Activated naive CD4-positive, alpha-beta T cell treated with anti-CD3 and anti-CD28 coated beads for 36 hours (primary cell): ENCODE measurements at regions not wholly inside any gene's neighbourhood (a gene's known extent, or its start where the extent isn't known, plus 50 kb on each side); places are given as distances from the start of the nearest gene placed in this dataset.
"Not testable (repeated sequence)": the region's sequence is repeated elsewhere in the genome, so short reads cannot be mapped to it uniquely, and the experiment has no call there.

Source experiments
- CTCF ChIA-PET: fragments of 350-600 bp; sonication (Branson Sonifier 250); formaldehyde crosslinking; loops from one replicate; lab custom pipeline; 2021; ENCODE audit warnings: antibody characterized with exemption; lab: Charles Lee
- DNase-seq: peaks from one replicate; pipeline ENCODE4 v3.0.0-alpha.2; 2020
- H3K27ac Mint-ChIP-seq: one replicate; pipeline ENCODE4 v1.8.0; 2021; ENCODE audit warnings: mild to moderate bottlenecking, mixed read lengths
- H3K27me3 Mint-ChIP-seq: one replicate; pipeline ENCODE4 v1.8.0; 2021; ENCODE audit warnings: low read depth, mixed read lengths
- H3K36me3 Mint-ChIP-seq: one replicate; pipeline ENCODE4 v1.8.0; 2021; ENCODE audit warnings: low read depth, mixed read lengths
- H3K4me1 Mint-ChIP-seq: one replicate; pipeline ENCODE4 v1.8.0; 2021; ENCODE audit warnings: low read depth, mixed read lengths
- H3K4me3 Mint-ChIP-seq: one replicate; pipeline ENCODE4 v1.8.0; 2021; ENCODE audit warnings: mild to moderate bottlenecking, moderate library complexity, mixed read lengths
- H3K9me3 Mint-ChIP-seq: one replicate; pipeline ENCODE4 v1.8.0; 2021; ENCODE audit warnings: mixed read lengths
- intact Hi-C: fragments of 100-400 bp; cut with micrococcal nuclease; formaldehyde crosslinking; loops from one replicate; pipeline ENCODE4 v1.15.1; 2023

DNA sequence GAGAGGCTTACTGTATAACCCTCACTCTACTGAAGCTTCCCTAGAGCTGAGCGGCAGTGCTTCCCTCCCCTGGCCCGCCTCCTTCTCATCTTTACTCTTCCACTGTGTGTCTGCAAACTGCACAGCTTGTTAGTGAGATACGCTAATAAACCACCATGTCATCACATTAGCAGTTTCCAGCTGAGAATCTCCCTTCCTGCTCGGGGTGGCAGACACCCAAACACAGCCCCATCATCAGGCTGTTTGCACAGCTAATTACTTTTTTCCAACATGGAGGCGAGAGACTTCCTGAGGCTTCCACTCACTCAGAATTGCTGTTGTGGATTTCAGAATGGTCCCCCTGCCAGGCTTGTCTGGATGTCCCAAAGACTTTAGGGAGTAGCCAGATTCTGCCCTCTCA lies 444.9 kb upstream of the SULF2 start:
- intact Hi-C loops = no loop called here
- DNase-seq = no peak
- no peak overlapping the region for H3K27ac Mint-ChIP-seq
- no peak overlapping the region for H3K4me3 Mint-ChIP-seq
- CTCF ChIA-PET = no interaction called here
- H3K27me3 Mint-ChIP-seq = no peaks in the 10 kb centered on the region
- no peaks in the 10 kb centered on the region for H3K36me3 Mint-ChIP-seq
- H3K9me3 Mint-ChIP-seq = peaks cover 19% of the 10 kb centered on the region
- no peaks in the 10 kb centered on the region for H3K4me1 Mint-ChIP-seq

DNA sequence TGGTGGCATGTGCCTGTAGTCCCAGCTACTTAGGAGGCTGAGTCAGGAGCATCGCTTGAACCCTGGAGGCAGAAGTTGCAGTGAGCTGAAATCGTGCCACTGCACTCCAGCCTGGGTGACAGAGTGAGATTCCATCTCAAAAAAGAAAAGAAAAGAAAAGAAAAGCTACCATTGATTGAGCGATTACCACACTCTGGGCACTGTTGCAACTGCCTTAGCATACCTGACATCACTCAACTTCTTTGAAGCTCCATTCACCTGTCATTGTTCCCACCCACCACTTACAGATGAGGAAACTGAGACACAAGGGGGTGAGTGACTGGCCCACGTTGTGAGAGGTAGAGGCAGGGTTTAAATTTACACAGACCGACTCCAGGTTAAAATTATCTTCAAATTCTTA lies 442.1 kb upstream of the SULF2 start:
- CTCF ChIA-PET = interaction anchor here (0.6 to 0.7 kb wide), 3 partner anchors 12 to 550 kb away, joined by 3 to 4 read pairs (median 3); no protein-coding TSS in a partner anchor
- DNase-seq = no peak
- Mint-ChIP-seq H3K36me3 (no peaks in the 10 kb centered on the region), H3K4me1 (no peaks in the 10 kb centered on the region), H3K4me3 (no peak overlapping the region), H3K9me3 (peaks cover 14% of the 10 kb centered on the region), H3K27ac (no peak overlapping the region), H3K27me3 (no peaks in the 10 kb centered on the region)
- intact Hi-C loops = no loop called here

DNA sequence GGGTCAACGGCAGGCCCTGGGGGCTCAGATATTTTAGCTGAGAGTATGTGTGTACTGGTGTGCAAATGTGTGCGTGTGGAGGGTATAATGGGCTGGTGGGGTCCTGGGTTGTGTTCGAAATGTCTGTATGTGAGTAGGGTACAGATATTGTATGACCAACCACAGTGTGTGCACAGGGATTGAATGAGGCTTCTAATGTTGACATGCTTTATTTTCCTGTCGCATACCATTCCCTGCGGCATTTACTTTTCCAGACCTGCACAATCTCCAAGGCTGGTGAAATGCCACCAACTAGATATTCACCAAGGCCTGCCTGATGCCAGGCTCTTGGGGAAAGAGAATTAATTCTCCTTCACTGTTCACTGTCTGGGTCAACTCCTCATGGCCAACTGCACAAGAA lies 441.4 kb upstream of the SULF2 start:
- intact Hi-C loops = no loop called here
- Mint-ChIP-seq H3K4me3 (no peak overlapping the region), H3K4me1 (no peaks in the 10 kb centered on the region), H3K9me3 (peaks cover 9% of the 10 kb centered on the region), H3K27me3 (peaks cover 1% of the 10 kb centered on the region), H3K36me3 (no peaks in the 10 kb centered on the region), H3K27ac (no peak overlapping the region)
- CTCF ChIA-PET = interaction anchor here (0.6 kb wide), 1 partner anchor 11 kb away, joined by 3 read pairs; no protein-coding TSS in a partner anchor
- DNase-seq = no peak

DNA sequence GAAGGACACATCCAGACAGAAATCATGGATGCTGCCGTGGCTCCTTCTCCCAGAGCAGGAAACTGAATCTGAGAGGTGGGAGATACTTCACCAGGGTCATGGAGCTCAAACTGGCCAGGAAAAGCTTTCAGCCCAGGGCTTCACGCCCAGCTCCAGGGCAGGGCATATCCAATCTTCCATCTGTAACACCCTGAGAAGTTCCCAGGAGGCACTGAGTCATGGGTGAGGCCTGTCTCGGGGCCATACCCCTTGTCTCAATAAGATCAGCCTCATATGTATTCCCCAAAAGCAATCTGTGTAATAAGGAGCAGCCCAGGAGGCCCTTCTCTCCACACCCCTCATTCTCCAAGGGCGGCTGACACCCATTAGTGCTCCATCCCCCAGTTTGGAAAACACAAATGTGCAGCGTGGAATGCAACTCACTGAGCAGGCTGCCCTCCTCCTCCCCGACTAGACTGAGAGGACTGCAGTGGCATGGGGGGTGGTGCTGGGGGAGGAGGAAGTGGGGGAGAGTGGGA lies 439.3 kb upstream of the SULF2 start:
- Mint-ChIP-seq H3K4me1 (no peaks in the 10 kb centered on the region), H3K27ac (no peak overlapping the region), H3K9me3 (no peaks in the 10 kb centered on the region), H3K36me3 (no peaks in the 10 kb centered on the region), H3K4me3 (no peak overlapping the region), H3K27me3 (peaks cover 2% of the 10 kb centered on the region)
- intact Hi-C loops = no loop called here
- DNase-seq = no peak
- CTCF ChIA-PET = no interaction called here

DNA sequence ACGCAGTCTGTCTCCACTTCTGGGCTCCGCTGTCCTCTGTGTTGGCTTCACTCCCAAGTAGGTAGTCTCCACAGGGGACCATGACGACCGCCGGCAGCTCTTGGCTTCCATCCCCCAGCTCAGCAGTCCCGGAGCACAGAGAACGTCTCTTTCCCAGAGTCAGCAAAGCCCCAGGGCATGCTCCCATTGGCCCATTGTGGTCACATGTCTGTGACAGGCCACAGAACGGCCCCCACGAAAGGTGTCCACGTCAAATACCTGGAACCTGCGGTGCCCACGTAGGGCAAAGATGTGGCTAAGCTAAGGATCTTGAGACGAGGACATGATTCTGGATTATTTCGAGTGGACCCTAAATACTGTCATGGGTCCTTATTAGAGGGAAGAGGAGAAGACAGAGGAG lies 438.4 kb upstream of the SULF2 start:
- no peak overlapping the region for H3K27ac Mint-ChIP-seq
- no peaks in the 10 kb centered on the region for H3K9me3 Mint-ChIP-seq
- intact Hi-C loops = no loop called here
- H3K27me3 Mint-ChIP-seq = peaks cover 2% of the 10 kb centered on the region
- CTCF ChIA-PET = no interaction called here
- H3K36me3 Mint-ChIP-seq = no peaks in the 10 kb centered on the region
- no peak overlapping the region for H3K4me3 Mint-ChIP-seq
- DNase-seq = no peak
- H3K4me1 Mint-ChIP-seq = no peaks in the 10 kb centered on the region

DNA sequence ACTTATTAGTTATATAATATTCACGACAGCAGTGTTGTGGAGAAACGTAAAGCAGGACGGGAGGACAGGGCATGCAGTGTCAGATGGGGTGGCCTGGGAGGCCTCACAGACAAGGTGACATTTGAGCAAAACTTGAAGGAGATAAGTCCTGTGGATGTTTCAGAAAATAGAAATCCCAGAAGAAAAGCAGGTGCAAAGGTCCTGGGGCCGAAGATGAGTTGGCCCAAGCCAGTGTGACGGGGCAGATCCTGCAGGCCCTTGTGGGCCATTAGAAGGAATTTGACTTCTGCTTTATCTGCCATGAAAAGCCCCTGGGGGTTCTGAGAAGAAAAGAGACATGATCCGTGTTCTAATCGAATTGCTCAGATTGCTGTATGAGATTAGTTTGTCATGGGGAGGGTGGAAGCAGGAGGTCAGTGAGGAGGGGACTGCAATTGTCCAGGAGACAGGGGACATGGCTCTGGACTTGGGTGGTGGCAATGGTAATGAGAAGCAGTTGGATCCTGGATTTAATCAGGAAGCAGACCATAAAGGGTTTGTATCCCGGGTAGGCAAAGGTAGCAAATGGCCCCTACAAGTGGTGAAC lies 437.4 kb upstream of the SULF2 start:
- H3K4me1 Mint-ChIP-seq = no peaks in the 10 kb centered on the region
- CTCF ChIA-PET = no interaction called here

DNA sequence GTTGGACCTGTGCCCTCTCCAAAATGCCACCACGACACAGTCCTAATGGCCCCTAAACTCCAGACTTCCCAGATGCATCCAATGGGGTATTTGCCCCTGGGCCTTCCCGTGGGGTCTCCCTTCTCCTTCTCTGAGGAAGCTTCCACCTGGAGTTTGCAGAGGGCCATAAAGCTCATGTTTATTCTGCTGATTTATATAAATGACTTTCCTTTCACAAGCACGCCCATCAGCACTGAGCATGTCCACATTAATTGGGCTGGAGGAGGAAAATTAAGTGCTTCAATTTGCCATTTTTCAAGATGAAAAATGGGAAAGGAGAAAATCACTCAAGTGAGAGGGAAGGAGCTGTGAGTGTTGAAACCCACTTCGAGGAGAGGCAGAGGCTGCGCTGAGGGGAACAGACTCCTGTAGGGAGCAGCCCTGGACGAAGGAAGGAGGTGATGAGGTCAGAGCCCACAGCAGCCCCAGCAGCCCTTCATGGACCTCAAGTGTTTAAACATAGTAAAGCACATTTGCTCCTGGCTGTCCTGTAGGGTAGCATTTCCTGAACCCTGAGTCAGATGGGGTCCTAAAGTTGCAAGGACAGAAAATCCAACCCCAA lies 434.9 kb upstream of the SULF2 start:
- CTCF ChIA-PET = no interaction called here
- H3K27ac Mint-ChIP-seq = no peak overlapping the region
- no peaks in the 10 kb centered on the region for H3K9me3 Mint-ChIP-seq
- peaks cover 2% of the 10 kb centered on the region for H3K27me3 Mint-ChIP-seq
- no peaks in the 10 kb centered on the region for H3K4me1 Mint-ChIP-seq
- intact Hi-C loops = no loop called here
- H3K36me3 Mint-ChIP-seq = no peaks in the 10 kb centered on the region
- no peak for DNase-seq
- H3K4me3 Mint-ChIP-seq = no peak overlapping the region

More for the DNA sequence above, 437.4 kb upstream of the SULF2 start:
- intact Hi-C loops = no loop called here
- peaks cover 2% of the 10 kb centered on the region for H3K27me3 Mint-ChIP-seq
- no peak for DNase-seq
- no peak overlapping the region for H3K27ac Mint-ChIP-seq
- no peak overlapping the region for H3K4me3 Mint-ChIP-seq
- no peaks in the 10 kb centered on the region for H3K36me3 Mint-ChIP-seq
- no peaks in the 10 kb centered on the region for H3K9me3 Mint-ChIP-seq

DNA sequence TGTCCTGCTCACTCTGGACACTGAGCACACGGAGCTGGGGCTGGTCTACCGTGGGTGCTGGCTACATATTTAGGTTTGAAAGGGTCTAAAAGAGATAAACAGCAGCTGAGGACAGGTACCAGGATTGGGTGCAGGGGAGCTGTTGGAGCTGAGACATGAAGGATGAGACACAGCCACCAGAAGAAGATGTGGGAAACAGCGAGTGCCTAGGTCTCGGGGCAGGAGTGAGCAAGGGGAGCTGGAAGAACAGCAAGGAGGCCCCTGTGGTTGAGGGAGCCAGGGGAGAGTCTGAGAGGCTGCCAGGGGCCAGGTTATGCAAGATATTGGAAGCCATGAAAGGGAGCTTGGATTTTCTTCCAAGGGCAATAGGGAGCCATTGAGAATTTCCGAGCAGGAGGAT lies 434.0 kb upstream of the SULF2 start:
- Mint-ChIP-seq H3K9me3 (no peaks in the 10 kb centered on the region), H3K4me1 (no peaks in the 10 kb centered on the region), H3K36me3 (no peaks in the 10 kb centered on the region), H3K4me3 (no peak overlapping the region), H3K27ac (no peak overlapping the region), H3K27me3 (peaks cover 2% of the 10 kb centered on the region)
- CTCF ChIA-PET = no interaction called here
- intact Hi-C loops = no loop called here
- DNase-seq = no peak

DNA sequence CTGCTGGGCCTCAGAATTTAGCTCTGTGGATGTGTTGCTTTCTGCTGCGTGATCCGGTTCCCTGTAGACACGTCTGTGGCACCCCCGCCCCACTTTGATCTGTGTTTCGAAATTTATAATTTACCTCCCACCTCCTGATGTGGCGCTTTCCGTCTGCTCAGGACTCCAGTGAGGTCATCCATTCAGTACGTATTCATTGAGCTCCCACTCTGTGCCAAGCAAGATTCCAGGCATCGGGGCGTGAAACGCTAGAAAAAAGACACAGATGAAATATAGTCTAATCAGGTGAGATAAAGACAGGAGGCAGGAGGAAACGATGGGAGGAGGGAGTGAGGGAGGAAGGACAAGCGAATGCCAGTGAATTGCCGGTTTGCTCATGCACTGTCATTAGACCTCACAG lies 431.9 kb upstream of the SULF2 start:
- CTCF ChIA-PET = no interaction called here
- intact Hi-C loops = no loop called here
- H3K9me3 Mint-ChIP-seq = no peaks in the 10 kb centered on the region
- H3K4me3 Mint-ChIP-seq = no peak overlapping the region
- DNase-seq = no peak
- no peaks in the 10 kb centered on the region for H3K36me3 Mint-ChIP-seq
- no peak overlapping the region for H3K27ac Mint-ChIP-seq
- H3K27me3 Mint-ChIP-seq = peaks cover 2% of the 10 kb centered on the region
- no peaks in the 10 kb centered on the region for H3K4me1 Mint-ChIP-seq

DNA sequence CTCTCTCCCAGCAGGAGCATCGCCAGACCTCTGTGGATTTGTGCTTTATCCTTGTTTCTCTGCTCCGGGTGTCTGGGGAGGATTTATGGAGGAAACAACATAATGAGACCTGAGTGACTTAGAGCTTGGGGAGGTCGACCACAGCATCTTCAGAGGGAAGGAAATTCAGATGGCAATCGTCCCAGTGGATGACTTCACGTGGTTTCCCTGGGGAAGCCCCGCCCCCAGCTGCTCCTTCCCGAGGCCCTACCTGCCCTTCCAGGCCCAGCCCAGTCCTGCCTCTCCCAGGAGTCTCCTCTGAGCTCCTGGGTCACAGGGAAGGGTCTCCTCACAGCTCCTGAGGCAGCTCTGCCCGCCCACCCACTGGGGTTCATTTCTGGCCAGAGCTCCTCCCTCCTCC lies 430.3 kb upstream of the SULF2 start:
- CTCF ChIA-PET = interaction anchor here (0.5 kb wide), 1 partner anchor 12 kb away, joined by 3 read pairs; no protein-coding TSS in a partner anchor
- Mint-ChIP-seq H3K4me1 (no peaks in the 10 kb centered on the region), H3K36me3 (no peaks in the 10 kb centered on the region), H3K27me3 (no peaks in the 10 kb centered on the region), H3K27ac (no peak overlapping the region), H3K9me3 (no peaks in the 10 kb centered on the region), H3K4me3 (no peak overlapping the region)
- no peak for DNase-seq
- intact Hi-C loops = no loop called here

DNA sequence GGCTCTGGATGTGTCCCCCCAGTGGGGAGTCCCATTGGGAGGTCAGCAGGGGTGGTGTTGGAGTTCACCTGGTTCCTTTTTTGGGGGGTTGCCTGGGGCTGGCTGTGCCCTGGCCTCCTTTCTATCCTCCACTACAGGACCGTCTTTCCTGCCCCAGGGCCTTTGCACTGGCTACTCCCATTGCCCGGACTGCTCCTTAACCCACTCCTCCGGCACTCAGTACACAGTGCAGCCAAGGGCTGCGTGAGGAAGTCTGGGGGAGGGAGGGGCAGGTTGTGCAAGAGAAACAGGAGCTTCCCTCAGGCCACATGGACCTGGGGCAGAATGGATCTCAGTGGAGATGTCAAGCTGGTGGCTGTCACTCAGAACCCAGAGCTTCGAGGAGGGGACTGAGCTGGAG lies 429.3 kb upstream of the SULF2 start:
- intact Hi-C loops = no loop called here
- Mint-ChIP-seq H3K27ac (no peak overlapping the region), H3K4me3 (no peak overlapping the region), H3K4me1 (no peaks in the 10 kb centered on the region), H3K9me3 (no peaks in the 10 kb centered on the region), H3K36me3 (no peaks in the 10 kb centered on the region), H3K27me3 (no peaks in the 10 kb centered on the region)
- CTCF ChIA-PET = no interaction called here
- no peak for DNase-seq

DNA sequence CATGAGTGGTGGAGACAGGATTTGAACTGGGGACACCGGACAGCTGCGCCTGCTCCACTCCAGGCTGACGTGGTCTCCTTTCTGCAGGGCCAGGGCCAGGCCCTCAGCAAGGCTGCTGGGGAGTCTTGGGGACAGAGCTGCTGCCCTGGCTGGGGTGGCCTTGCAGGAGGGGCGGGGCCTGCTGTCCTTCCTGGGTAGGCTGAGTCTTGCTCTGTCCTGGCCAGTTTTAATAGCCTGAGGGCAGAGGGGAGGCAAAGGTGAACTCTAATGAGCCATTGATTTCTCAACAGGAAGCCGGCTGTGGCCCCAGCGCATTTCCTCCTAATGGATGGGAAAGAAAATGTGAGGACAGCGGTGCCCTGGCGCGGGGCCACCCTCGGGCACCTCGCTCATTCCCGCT lies 428.4 kb upstream of the SULF2 start:
- H3K4me3 Mint-ChIP-seq, H3K36me3 Mint-ChIP-seq, DNase-seq, H3K9me3 Mint-ChIP-seq, H3K4me1 Mint-ChIP-seq, H3K27ac Mint-ChIP-seq, intact Hi-C loops, H3K27me3 Mint-ChIP-seq, CTCF ChIA-PET: not testable (repeated sequence)

DNA sequence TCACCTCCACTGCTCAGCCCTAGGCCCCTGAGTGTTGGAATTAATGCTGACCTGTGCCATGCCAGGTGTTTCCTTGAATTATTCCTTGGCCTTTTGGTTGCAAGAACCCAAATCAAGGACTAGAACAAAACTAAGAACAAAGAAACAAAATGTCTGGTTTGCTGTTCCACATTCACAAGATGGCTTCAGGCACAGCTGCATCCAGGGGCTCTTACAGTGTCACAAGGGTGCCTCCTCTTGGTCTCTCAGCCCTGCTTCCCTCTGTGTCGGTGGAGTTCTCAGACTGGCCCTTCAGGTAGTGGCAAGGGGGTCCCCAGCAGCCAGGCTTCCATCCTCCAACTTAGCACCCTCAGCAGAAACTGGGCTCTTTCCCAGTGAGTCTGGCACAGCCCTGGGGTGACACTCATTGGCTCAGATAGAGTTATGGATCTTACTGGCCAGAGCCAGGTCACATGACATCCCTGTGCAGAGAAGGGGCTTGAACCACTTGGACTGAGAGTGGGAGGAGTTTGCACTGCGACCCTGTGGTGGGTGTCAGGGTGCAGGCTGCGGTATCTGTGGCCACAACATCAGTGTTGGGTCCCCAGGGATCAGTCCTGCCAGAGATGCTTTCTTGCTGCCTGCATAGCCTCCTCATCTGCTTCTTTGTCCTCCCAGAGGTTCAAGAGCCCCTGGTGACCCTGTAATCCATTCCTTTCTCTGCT lies 427.7 kb upstream of the SULF2 start:
- Mint-ChIP-seq H3K9me3 (no peaks in the 10 kb centered on the region), H3K4me3 (no peak overlapping the region), H3K4me1 (no peaks in the 10 kb centered on the region), H3K36me3 (no peaks in the 10 kb centered on the region), H3K27ac (no peak overlapping the region), H3K27me3 (no peaks in the 10 kb centered on the region)
- CTCF ChIA-PET = no interaction called here
- intact Hi-C loops = no loop called here
- no peak for DNase-seq
